GM20000 (cell line): ENCODE measurements at regions not wholly inside any gene's neighbourhood (a gene's known extent, or its start where the extent isn't known, plus 50 kb on each side); places are given as distances from the start of the nearest gene placed in this dataset.

Experiments used
- DNase-seq: peaks from one replicate; pipeline ENCODE4 v3.0.0; 2012; ENCODE audit warnings: low spot score
- TF ChIP-seq, protein P1 (sequence below): IDR thresholded peaks from 2 replicates; pipeline ENCODE4 v1.5.1; 2012; ENCODE audit warnings: mild to moderate bottlenecking, control low read depth; ENCODE audit errors: extremely low read depth, missing control alignments

DNA sequence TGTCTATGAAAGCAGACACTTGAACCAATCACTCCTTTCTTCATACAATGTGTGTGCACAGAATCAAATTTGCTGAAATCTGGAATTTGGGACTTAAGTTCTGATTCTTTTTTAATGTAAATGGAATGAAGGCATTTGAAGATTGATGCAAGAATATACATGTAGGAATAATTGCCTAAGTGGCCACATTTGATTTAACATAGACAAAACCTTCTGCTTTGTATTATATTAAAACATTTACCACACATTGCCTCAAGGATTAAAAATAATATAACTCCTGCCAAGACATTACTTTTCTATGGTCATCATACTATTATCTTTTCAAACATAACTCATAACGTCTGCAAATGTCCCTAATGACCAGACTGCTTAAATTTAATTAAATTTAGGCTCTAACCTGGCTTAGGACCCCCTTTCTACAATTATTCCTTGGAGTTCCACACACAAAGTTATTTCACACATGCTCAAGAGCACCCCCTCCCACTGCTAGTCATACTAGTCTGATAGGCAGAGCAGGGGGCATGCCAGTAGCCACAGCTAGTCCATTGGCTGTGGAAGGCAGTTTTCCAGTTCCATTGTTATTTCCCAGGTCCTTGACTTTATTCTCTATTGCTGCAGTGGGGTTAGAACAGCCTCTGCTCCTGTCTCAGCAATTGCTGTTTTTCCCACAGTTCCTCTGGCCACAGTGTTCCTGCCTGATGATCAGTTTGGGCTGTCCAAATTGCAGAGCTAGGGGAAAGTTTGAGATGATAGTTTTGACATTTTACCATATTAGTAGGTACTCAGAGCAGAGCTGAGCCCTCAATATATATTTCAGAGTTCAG, 360.6 kb upstream of the GRAMD2B start:
- TF ChIP-seq, protein P1, sequence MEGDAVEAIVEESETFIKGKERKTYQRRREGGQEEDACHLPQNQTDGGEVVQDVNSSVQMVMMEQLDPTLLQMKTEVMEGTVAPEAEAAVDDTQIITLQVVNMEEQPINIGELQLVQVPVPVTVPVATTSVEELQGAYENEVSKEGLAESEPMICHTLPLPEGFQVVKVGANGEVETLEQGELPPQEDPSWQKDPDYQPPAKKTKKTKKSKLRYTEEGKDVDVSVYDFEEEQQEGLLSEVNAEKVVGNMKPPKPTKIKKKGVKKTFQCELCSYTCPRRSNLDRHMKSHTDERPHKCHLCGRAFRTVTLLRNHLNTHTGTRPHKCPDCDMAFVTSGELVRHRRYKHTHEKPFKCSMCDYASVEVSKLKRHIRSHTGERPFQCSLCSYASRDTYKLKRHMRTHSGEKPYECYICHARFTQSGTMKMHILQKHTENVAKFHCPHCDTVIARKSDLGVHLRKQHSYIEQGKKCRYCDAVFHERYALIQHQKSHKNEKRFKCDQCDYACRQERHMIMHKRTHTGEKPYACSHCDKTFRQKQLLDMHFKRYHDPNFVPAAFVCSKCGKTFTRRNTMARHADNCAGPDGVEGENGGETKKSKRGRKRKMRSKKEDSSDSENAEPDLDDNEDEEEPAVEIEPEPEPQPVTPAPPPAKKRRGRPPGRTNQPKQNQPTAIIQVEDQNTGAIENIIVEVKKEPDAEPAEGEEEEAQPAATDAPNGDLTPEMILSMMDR = no peak
- no peak for DNase-seq

DNA sequence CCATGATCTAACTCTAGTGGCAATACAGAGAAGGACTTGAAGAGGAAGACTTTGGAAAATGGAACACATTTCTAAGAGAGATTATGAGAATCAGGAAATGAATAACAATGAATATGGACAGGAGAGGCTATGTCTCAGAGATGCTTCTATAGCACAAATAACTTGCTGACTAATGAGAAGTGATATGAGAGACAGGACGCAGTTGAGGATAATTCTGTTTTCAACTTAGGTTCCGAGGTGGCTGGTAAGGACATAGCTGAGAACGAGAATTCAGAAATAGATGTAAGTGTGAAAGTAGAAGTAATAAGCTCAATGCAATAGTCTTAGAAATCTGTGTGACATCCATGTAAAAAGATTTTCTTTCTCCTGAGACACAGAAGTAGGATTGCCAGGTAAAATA, 358.1 kb upstream of the GRAMD2B start:
- TF ChIP-seq, protein P1 = no peak
- DNase-seq = no peak

DNA sequence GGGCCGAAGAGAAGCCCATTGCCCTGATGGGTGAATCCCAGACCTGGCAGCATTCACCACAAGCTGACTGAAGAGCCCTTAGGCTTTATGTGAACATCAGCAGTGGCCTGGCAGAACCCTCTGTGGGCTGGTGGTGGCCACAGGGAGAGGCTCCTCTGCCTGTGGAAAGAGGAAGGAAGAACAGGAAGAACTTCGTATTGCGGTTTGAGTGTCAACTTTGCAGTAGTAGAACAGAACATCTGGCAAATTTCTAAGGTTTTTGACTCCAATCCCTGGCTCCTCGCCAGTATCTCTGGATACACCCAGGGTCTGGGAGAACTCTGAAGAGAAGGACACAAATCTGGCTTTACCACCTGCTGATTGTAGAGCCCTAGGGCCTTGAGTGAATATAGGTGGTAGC, 356.4 kb upstream of the GRAMD2B start:
- DNase-seq = no peak
- TF ChIP-seq, protein P1 = no peak

DNA sequence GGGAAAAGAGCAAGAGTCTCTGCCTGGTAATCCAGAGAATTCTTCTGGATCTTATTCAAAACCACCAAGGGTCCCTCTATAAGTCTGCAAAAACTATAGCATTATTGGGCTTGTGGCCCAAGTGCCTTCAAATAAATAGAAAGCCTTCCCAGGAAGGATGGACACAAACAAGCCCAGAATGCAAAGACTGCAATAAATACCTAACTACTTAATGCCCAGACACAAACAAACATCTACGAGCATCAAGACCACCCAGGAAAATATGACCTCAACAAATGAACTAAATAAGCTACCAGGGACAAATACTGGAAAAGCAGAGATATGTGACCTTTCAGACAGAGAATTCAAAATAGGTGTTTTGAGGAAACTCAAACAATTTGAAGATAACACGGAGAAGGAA, 355.8 kb upstream of the GRAMD2B start:
- TF ChIP-seq, protein P1 = no peak
- no peak for DNase-seq

DNA sequence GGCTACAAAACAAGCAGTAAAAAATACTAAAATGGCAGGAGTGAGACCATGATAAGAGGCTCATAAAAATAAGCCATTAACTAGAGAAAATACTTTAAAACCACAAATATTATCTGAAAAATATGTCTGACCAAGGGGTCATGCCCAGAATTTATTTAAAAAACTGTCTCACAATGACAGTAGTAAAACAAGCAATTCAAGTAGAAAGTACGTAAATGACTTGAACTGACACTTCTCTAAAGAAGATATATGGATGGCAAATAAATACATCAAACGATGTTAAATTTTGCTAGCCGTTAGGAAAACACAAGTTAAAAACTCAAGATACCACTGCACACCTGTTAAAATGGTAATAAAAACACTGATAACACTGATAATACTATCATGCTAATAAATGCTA, 353.9 kb upstream of the GRAMD2B start:
- TF ChIP-seq, protein P1 = no peak
- DNase-seq = no peak

DNA sequence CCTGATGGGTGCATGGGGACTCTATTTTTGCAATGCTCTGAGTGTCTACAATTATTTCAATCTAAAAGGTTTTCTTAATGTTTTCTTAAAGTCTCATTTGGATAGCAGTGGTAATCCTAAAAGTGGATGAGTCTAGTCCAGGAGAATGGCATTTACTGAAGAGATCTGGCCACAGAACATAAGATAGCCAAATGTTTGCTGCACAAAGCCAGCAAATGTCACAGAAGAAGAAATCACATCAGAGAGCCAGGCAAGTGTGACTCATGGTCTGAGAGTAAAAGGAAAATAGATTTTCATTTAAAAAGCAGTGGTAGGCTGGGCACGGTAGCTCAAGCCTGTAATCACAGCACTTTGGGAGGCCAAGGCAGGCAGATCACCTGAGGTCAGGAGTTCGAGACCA, 352.7 kb upstream of the GRAMD2B start:
- TF ChIP-seq, protein P1 = no peak
- no peak for DNase-seq

DNA sequence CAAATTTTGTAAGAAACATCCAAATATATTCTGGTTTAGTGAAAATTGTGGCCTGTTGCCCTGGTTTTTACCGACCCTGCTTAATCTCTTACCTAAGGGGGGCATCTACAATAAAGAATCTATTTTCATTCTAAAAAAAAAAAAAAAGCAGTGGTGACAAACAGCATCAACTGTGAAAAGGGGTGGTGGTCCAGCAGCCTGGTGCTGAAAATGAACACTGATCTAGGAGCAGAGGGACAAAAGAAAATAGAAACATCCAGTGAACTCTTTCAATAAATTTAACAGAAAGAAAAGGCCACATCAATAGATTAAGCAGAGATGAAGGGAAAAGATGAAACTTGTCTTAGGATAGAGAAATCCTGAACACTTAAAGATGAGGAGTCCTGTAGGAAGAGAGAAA, 348.7 kb upstream of the GRAMD2B start:
- no peak for DNase-seq
- TF ChIP-seq, protein P1 = no peak
